Endothelial cell of umbilical vein (primary cell): ENCODE measurements at regions not wholly inside any gene's neighbourhood (a gene's known extent, or its start where the extent isn't known, plus 50 kb on each side); places are given as distances from the start of the nearest gene placed in this dataset.

Source experiments
- BruUV-seq: library from RNA; stranded (reverse); fragments of 400-500 nt; replicated peaks from 2 replicates; lab custom pipeline; 2021; lab: Mats Ljungman, UMichigan
- CTCF ChIA-PET: fragments of 300-600, 350-600 bp; sonication (Branson Sonifier 250); formaldehyde crosslinking; loops from one replicate; lab custom pipeline; 2021; ENCODE audit warnings: antibody characterized with exemption, inconsistent platforms; lab: Charles Lee
- POLR2A ChIA-PET: fragments of 300-600, 350-600 bp; sonication (Branson Sonifier 250); formaldehyde crosslinking; loops from one replicate; lab custom pipeline; 2021; ENCODE audit warnings: antibody characterized with exemption, inconsistent platforms; lab: Charles Lee
- DNase-seq: peaks from one replicate; pipeline ENCODE4 v3.0.0-alpha.2; 2011; ENCODE audit warnings: low read depth, low spot score
- FAIRE-seq: peaks from 2 replicates; lab custom pipeline; 2011; peaks lifted over from hg19 to GRCh38; lab: Jason Lieb, UNC
- H2AFZ ChIP-seq: 2 replicates; pipeline ENCODE4 v1.6.0; 2012; ENCODE audit warnings: low read depth, low read length, control low read depth, inconsistent platforms
- H3K27ac ChIP-seq: 2 replicates; pipeline ENCODE4 v1.5.1; 2011; ENCODE audit warnings: low read depth, mild to moderate bottlenecking, control low read depth, low read length, moderate library complexity; ENCODE audit not compliant: insufficient read depth
- H3K27me3 ChIP-seq, 2 experiments: 2 replicates each; pipeline versions ENCODE4 v1.6.0 to v1.6.1; 2011; ENCODE audit warnings: low read length in 2 of 2, mixed read lengths in 1 of 2; ENCODE audit not compliant: control insufficient read depth in 2 of 2, insufficient read depth in 2 of 2
- H3K36me3 ChIP-seq, 2 experiments: 2 replicates in 1 of 2; 3 replicates in 1 of 2; pipeline ENCODE4 v1.5.1; 2011; ENCODE audit warnings: low read length in 2 of 2, mild to moderate bottlenecking in 1 of 2, moderate library complexity in 1 of 2; ENCODE audit not compliant: control insufficient read depth in 2 of 2, insufficient read depth in 2 of 2; ENCODE audit errors: extremely low read depth in 1 of 2
- H3K4me1 ChIP-seq: 3 replicates; pipeline ENCODE4 v1.5.1; 2011; ENCODE audit warnings: mild to moderate bottlenecking, low read length; ENCODE audit not compliant: control insufficient read depth, insufficient read depth; ENCODE audit errors: extremely low read depth
- H3K4me2 ChIP-seq: 2 replicates; pipeline ENCODE4 v1.6.1; 2011; ENCODE audit warnings: low read length, control low read depth, mixed read lengths; ENCODE audit not compliant: insufficient read depth
- H3K4me3 ChIP-seq, 3 experiments: fragments of 200-600 bp in 1 of 3; sonication (generic), shearing (Covaris generic) in 1 of 3; replicated peaks in 1 of 3; 2 replicates each; pipeline ENCODE4 v1.5.1; 2011 to 2016; ENCODE audit warnings: control low read depth in 3 of 3, low read length in 3 of 3, mild to moderate bottlenecking in 2 of 3, inconsistent platforms in 1 of 3, low read depth in 1 of 3, moderate library complexity in 1 of 3; ENCODE audit not compliant: insufficient read depth in 1 of 3
- H3K79me2 ChIP-seq: 2 replicates; pipeline ENCODE4 v1.6.0; 2012; ENCODE audit warnings: low read length, inconsistent platforms; ENCODE audit not compliant: control insufficient read depth, insufficient read depth
- H3K9ac ChIP-seq: replicated peaks from 2 replicates; pipeline ENCODE3; 2011; ENCODE audit warnings: low read length, control low read depth; ENCODE audit not compliant: insufficient read depth; ENCODE audit errors: extremely low read depth
- H3K9me1 ChIP-seq: replicated peaks from 3 replicates; pipeline ENCODE4 v1.6.0; 2011; ENCODE audit warnings: mild to moderate bottlenecking, low read length; ENCODE audit not compliant: control insufficient read depth, insufficient read depth; ENCODE audit errors: extremely low read depth
- H3K9me3 ChIP-seq: replicated peaks from 2 replicates; pipeline ENCODE4 v1.5.1; 2012; ENCODE audit warnings: low read length, inconsistent platforms; ENCODE audit not compliant: control insufficient read depth, insufficient read depth
- H4K20me1 ChIP-seq: replicated peaks from 2 replicates; pipeline ENCODE3; 2011; ENCODE audit warnings: mild to moderate bottlenecking, low read length; ENCODE audit not compliant: control insufficient read depth, insufficient read depth; ENCODE audit errors: extremely low read depth
- CTCF ChIP-seq, 2 donors: IDR thresholded peaks; 1 replicate in 1 of 2; 2 replicates in 1 of 2; pipeline ENCODE4 v1.5.1; 2011; ENCODE audit warnings: low read length in 2 of 2, mild to moderate bottlenecking in 2 of 2, moderate library complexity in 2 of 2, control low read depth in 1 of 2, inconsistent platforms in 1 of 2, low read depth in 1 of 2; ENCODE audit not compliant: insufficient read depth in 1 of 2; ENCODE audit errors: extremely low read depth in 1 of 2
- EZH2 ChIP-seq: IDR thresholded peaks from 2 replicates; pipeline ENCODE4 v1.6.1; 2012; ENCODE audit warnings: borderline replicate concordance, low read depth, mild to moderate bottlenecking, moderate library complexity, low read length, inconsistent platforms; ENCODE audit not compliant: severe bottlenecking
- FOS ChIP-seq: IDR thresholded peaks from 2 replicates; pipeline ENCODE4 v1.6.1; 2011; ENCODE audit warnings: mild to moderate bottlenecking, low read length, moderate library complexity, borderline replicate concordance; ENCODE audit not compliant: insufficient read depth
- GATA2 ChIP-seq: IDR thresholded peaks from 2 replicates; pipeline ENCODE4 v1.7.0; 2011; ENCODE audit warnings: low read depth, mild to moderate bottlenecking, moderate library complexity, mixed read lengths, low read length; ENCODE audit not compliant: insufficient read length, insufficient read depth
- JUN ChIP-seq: IDR thresholded peaks from 2 replicates; pipeline ENCODE4 v1.6.1; 2011; ENCODE audit warnings: borderline replicate concordance, low read depth; ENCODE audit not compliant: insufficient read length, insufficient read depth
- MAX ChIP-seq: IDR thresholded peaks from 2 replicates; pipeline ENCODE4 v1.6.1; 2011; ENCODE audit not compliant: insufficient read depth, insufficient read length
- MYC ChIP-seq: IDR thresholded peaks from one replicate; pipeline ENCODE4 v1.6.1; 2011; ENCODE audit warnings: mild to moderate bottlenecking, low read depth, low read length
- POLR2A ChIP-seq: IDR thresholded peaks from 2 replicates; pipeline ENCODE4 v1.6.1; 2012; ENCODE audit warnings: low read depth, mild to moderate bottlenecking, control low read depth, low read length
- POLR2AphosphoS5 ChIP-seq: IDR thresholded peaks from 2 replicates; pipeline ENCODE4 v1.6.1; 2012; ENCODE audit warnings: low read depth, mild to moderate bottlenecking, control low read depth, low read length, moderate library complexity; ENCODE audit not compliant: insufficient read depth
- dilution Hi-C: fragments of 300-500 bp; cut with MboI; formaldehyde crosslinking; loops from one replicate; pipeline ENCODE4 v1.15.0; 2019; ENCODE audit warnings: low sequenced_read_pairs; ENCODE audit not compliant: extremely low pct_ligation_motif_present
- intact Hi-C: fragments of 100-400 bp; cut with micrococcal nuclease; formaldehyde crosslinking; loops from one replicate; pipeline ENCODE4 v1.10.0; 2022

- dilution Hi-C loops: no loop called here
- Histone ChIP-seq H3K9ac (no peak overlapping the region), H3K9me1 (no peaks in the 10 kb centered on the region), H4K20me1 (no peaks in the 10 kb centered on the region), H3K4me1 (no peaks in the 10 kb centered on the region), H3K4me2 (no peak overlapping the region), H3K27ac (no peak overlapping the region), H3K27me3 (no peaks in the 10 kb centered on the region), H3K79me2 (no peaks in the 10 kb centered on the region), H3K4me3 (no peak overlapping the region), H3K9me3 (no peaks in the 10 kb centered on the region), H3K36me3 (no peaks in the 10 kb centered on the region), H2AFZ (no peak overlapping the region)
- POLR2A ChIA-PET: no interaction called here
- CTCF ChIA-PET: interaction anchor here (0.7 kb wide), 1 partner anchor 157 kb away, joined by 4 read pairs; no protein-coding TSS in a partner anchor
- no TSS peak for BruUV-seq
- intact Hi-C loops: no loop called here
- FAIRE-seq (no peak), DNase-seq (no peak)
- TF ChIP-seq EZH2 (no peak), POLR2A (no peak), CTCF (IDR thresholded peaks at IDR 0.05; ENCODE audit: extremely low read depth in 1 of 2, insufficient read depth in 1 of 2, low read depth in 1 of 2, low read length in 2 of 2) (no peak), JUN (no peak), FOS (no peak), MYC (no peak), MAX (no peak), POLR2AphosphoS5 (no peak), GATA2 (no peak)
Observed at GRCh38 chr1:29497395-29498125, 261.2 kb downstream of the PTPRU start.
